H1 (cell line): ENCODE measurements at regions not wholly inside any gene's neighbourhood (a gene's known extent, or its start where the extent isn't known, plus 50 kb on each side); places are given as distances from the start of the nearest gene placed in this dataset.

Experiments used
- CTCF ChIA-PET: fragments of 300-600 bp; sonication (Branson Sonifier 250); formaldehyde crosslinking; loops from one replicate; lab custom pipeline; 2021; ENCODE audit not compliant: partially characterized antibody; lab: Charles Lee
- POLR2A ChIA-PET: fragments of 300-600 bp; sonication (Branson Sonifier 250); formaldehyde crosslinking; loops from one replicate; lab custom pipeline; 2021; ENCODE audit warnings: inconsistent platforms; ENCODE audit not compliant: partially characterized antibody; lab: Charles Lee
- DNase-seq, 2 experiments: peaks; one replicate each; pipeline versions ENCODE4 v3.0.0 to v3.0.0-alpha.2; 2010 to 2022; ENCODE audit warnings: low spot score in 2 of 2, low read depth in 1 of 2, mixed read lengths in 1 of 2
- FAIRE-seq: peaks from 2 replicates; lab custom pipeline; 2011; peaks lifted over from hg19 to GRCh38; lab: Jason Lieb, UNC
- H2AFZ ChIP-seq: 2 replicates; pipeline ENCODE4 v1.8.1; 2012; ENCODE audit warnings: low read length, inconsistent platforms
- H2AK5ac ChIP-seq: 2 replicates; pipeline ENCODE4 v1.6.1; 2013; ENCODE audit warnings: low read depth, low read length
- H2BK120ac ChIP-seq: replicated peaks from 2 replicates; pipeline ENCODE3; 2013; ENCODE audit warnings: low read depth, low read length, inconsistent platforms
- H2BK12ac ChIP-seq: 2 replicates; pipeline ENCODE4 v1.6.1; 2013; ENCODE audit warnings: low read depth, low read length
- H2BK15ac ChIP-seq: 2 replicates; pipeline ENCODE4 v1.6.1; 2013; ENCODE audit warnings: low read length
- H2BK20ac ChIP-seq: 2 replicates; pipeline ENCODE4 v1.6.1; 2013; ENCODE audit warnings: low read length
- H2BK5ac ChIP-seq: 2 replicates; pipeline ENCODE4 v1.6.1; 2013; ENCODE audit warnings: low read depth, low read length
- H3K14ac ChIP-seq: 2 replicates; pipeline ENCODE4 v1.6.1; 2013; ENCODE audit warnings: inconsistent platforms; ENCODE audit not compliant: insufficient read length
- H3K18ac ChIP-seq: 2 replicates; pipeline ENCODE4 v1.6.1; 2013; ENCODE audit warnings: low read length; ENCODE audit errors: extremely low read depth
- H3K23ac ChIP-seq: 2 replicates; pipeline ENCODE4 v1.6.1; 2013; ENCODE audit warnings: inconsistent platforms; ENCODE audit not compliant: insufficient read length
- H3K23me2 ChIP-seq: 2 replicates; pipeline ENCODE4 v1.6.1; 2013; ENCODE audit warnings: low read depth, low read length
- H3K27ac ChIP-seq: 2 replicates; pipeline ENCODE4 v1.6.1; 2011; ENCODE audit warnings: low read depth, low read length, inconsistent platforms
- H3K27me3 ChIP-seq, 4 experiments: replicated peaks in 1 of 4; 1 replicate in 1 of 4; 2 replicates in 3 of 4; pipeline versions ENCODE4 v1.6.1 to v1.8.1; 2011 to 2013; ENCODE audit warnings: low read length in 3 of 4, mild to moderate bottlenecking in 3 of 4, inconsistent platforms in 2 of 4, mixed read lengths in 2 of 4, moderate library complexity in 1 of 4; ENCODE audit not compliant: control insufficient read depth in 3 of 4, insufficient read depth in 3 of 4; ENCODE audit errors: extremely low read depth in 1 of 4
- H3K36me3 ChIP-seq, 4 experiments: 2 replicates each; pipeline versions ENCODE4 v1.6.1 to v1.8.1; 2011 to 2013; ENCODE audit warnings: mild to moderate bottlenecking in 4 of 4, low read length in 3 of 4, moderate library complexity in 2 of 4, control low read depth in 1 of 4, inconsistent platforms in 1 of 4; ENCODE audit not compliant: insufficient read depth in 4 of 4, control insufficient read depth in 2 of 4
- H3K4ac ChIP-seq: replicated peaks from 2 replicates; pipeline ENCODE3; 2013; ENCODE audit warnings: low read length, low read depth, mixed read lengths, inconsistent platforms; ENCODE audit not compliant: insufficient read length
- H3K4me1 ChIP-seq, 4 experiments: replicated peaks in 1 of 4; 1 replicate in 1 of 4; 2 replicates in 3 of 4; pipeline versions ENCODE4 v1.6.1 to v1.8.1; 2011 to 2013; ENCODE audit warnings: low read length in 3 of 4, inconsistent platforms in 2 of 4, mixed read lengths in 1 of 4; ENCODE audit not compliant: insufficient read depth in 4 of 4, control insufficient read depth in 3 of 4
- H3K4me2 ChIP-seq, 2 experiments: 2 replicates each; pipeline versions ENCODE4 v1.6.1 to v1.8.1; 2011 to 2013; ENCODE audit warnings: low read depth in 2 of 2, low read length in 2 of 2, control low read depth in 1 of 2, inconsistent platforms in 1 of 2, mild to moderate bottlenecking in 1 of 2; ENCODE audit not compliant: insufficient read depth in 1 of 2
- H3K4me3 ChIP-seq, 4 experiments: fragments of 200-600, 300-600 bp in 1 of 4; sonication (generic), shearing (Covaris generic), sonication (Bioruptor Twin) in 1 of 4; 2 replicates each; pipeline versions ENCODE4 v1.5.1 to v1.8.1; 2011 to 2016; ENCODE audit warnings: low read length in 4 of 4, low read depth in 3 of 4, control low read depth in 2 of 4, inconsistent platforms in 2 of 4, mild to moderate bottlenecking in 2 of 4, mixed read lengths in 1 of 4, moderate library complexity in 1 of 4; ENCODE audit not compliant: insufficient read depth in 2 of 4; ENCODE audit errors: extremely low read depth in 1 of 4
- H3K56ac ChIP-seq: replicated peaks from 2 replicates; pipeline ENCODE3; 2013; ENCODE audit warnings: low read depth, mild to moderate bottlenecking, mixed read lengths, low read length, inconsistent platforms; ENCODE audit not compliant: insufficient read length
- H3K79me1 ChIP-seq: 2 replicates; pipeline ENCODE4 v1.6.1; 2013; ENCODE audit warnings: low read depth, low read length, control low read depth
- H3K79me2 ChIP-seq, 2 experiments: 2 replicates each; pipeline versions ENCODE4 v1.6.1 to v1.8.1; 2012 to 2013; ENCODE audit warnings: low read length in 2 of 2, mild to moderate bottlenecking in 2 of 2, inconsistent platforms in 1 of 2; ENCODE audit not compliant: insufficient read depth in 2 of 2, control insufficient read depth in 1 of 2
- H3K9ac ChIP-seq, 4 experiments: replicated peaks in 1 of 4; 1 replicate in 1 of 4; 2 replicates in 3 of 4; pipeline versions ENCODE4 v1.6.1 to v1.8.1; 2011 to 2013; ENCODE audit warnings: low read depth in 3 of 4, low read length in 3 of 4, control low read depth in 2 of 4, mild to moderate bottlenecking in 2 of 4, moderate library complexity in 2 of 4, inconsistent platforms in 1 of 4; ENCODE audit errors: extremely low read depth in 1 of 4
- H3K9me3 ChIP-seq, 2 experiments: 2 replicates each; pipeline versions ENCODE4 v1.6.1 to v1.8.1; 2012 to 2013; ENCODE audit warnings: mild to moderate bottlenecking in 2 of 2, moderate library complexity in 2 of 2, control low read depth in 1 of 2, inconsistent platforms in 1 of 2, low read depth in 1 of 2, low read length in 1 of 2, mixed read lengths in 1 of 2; ENCODE audit not compliant: insufficient read depth in 2 of 2
- H4K20me1 ChIP-seq, 2 experiments: replicated peaks in 1 of 2; 2 replicates each; pipeline versions ENCODE3 to v1.8.1; 2011 to 2013; ENCODE audit warnings: inconsistent platforms in 2 of 2, low read length in 2 of 2, mild to moderate bottlenecking in 1 of 2; ENCODE audit not compliant: insufficient read depth in 2 of 2, control insufficient read depth in 1 of 2
- H4K5ac ChIP-seq: 2 replicates; pipeline ENCODE4 v1.6.1; 2013; ENCODE audit warnings: low read length, low read depth, mixed read lengths, inconsistent platforms; ENCODE audit not compliant: insufficient read length
- H4K8ac ChIP-seq: 2 replicates; pipeline ENCODE4 v1.8.0; 2013; ENCODE audit warnings: mild to moderate bottlenecking, moderate library complexity, low read length, inconsistent platforms; ENCODE audit not compliant: insufficient read depth; ENCODE audit errors: extremely low read depth
- H4K91ac ChIP-seq: replicated peaks from 2 replicates; pipeline ENCODE3; 2013; ENCODE audit warnings: low read length, mixed read lengths, inconsistent platforms; ENCODE audit not compliant: insufficient read length
- BACH1 ChIP-seq: IDR thresholded peaks from 2 replicates; pipeline ENCODE4 v1.6.1; 2012; ENCODE audit warnings: low read length, improper control_type of control experiment
- CREB1 ChIP-seq: IDR thresholded peaks from 2 replicates; pipeline ENCODE4 v1.6.1; 2012; ENCODE audit warnings: inconsistent platforms
- EGR1 ChIP-seq: IDR thresholded peaks from 2 replicates; pipeline ENCODE4 v1.6.1; 2011; ENCODE audit warnings: low read depth, low read length, borderline replicate concordance
- EP300 ChIP-seq, 2 experiments: IDR thresholded peaks; 1 replicate in 1 of 2; 2 replicates in 1 of 2; pipeline ENCODE4 v1.6.1; 2011 to 2012; ENCODE audit warnings: low read depth in 2 of 2, low read length in 2 of 2, mild to moderate bottlenecking in 2 of 2, borderline replicate concordance in 1 of 2, inconsistent platforms in 1 of 2, moderate library complexity in 1 of 2
- EZH2 ChIP-seq: fragments of 200-600 bp; sonication (generic); IDR thresholded peaks from 2 replicates; pipeline ENCODE4 v1.7.1; 2012; ENCODE audit warnings: low read depth, mild to moderate bottlenecking, moderate library complexity, low read length, inconsistent platforms; ENCODE audit not compliant: severe bottlenecking
- GABPA ChIP-seq: IDR thresholded peaks from 2 replicates; pipeline ENCODE4 v1.6.1; 2011; ENCODE audit warnings: mild to moderate bottlenecking, low read length, moderate library complexity, borderline replicate concordance; ENCODE audit not compliant: insufficient read depth
- HDAC2 ChIP-seq, 2 experiments: fragments of 300-600 bp in 1 of 2; sonication (generic) in 1 of 2; IDR thresholded peaks; 2 replicates each; pipeline ENCODE4 v1.6.1; 2011 to 2012; ENCODE audit warnings: low read depth in 2 of 2, low read length in 2 of 2, mild to moderate bottlenecking in 2 of 2, moderate library complexity in 2 of 2, borderline replicate concordance in 1 of 2, inconsistent platforms in 1 of 2
- NRF1 ChIP-seq: IDR thresholded peaks from 2 replicates; pipeline ENCODE4 v1.6.1; 2011; ENCODE audit warnings: mild to moderate bottlenecking, low read depth, low read length, improper control_type of control experiment
- RXRA ChIP-seq: IDR thresholded peaks from 2 replicates; pipeline ENCODE4 v1.6.1; 2011; ENCODE audit warnings: low read depth, mild to moderate bottlenecking, low read length, moderate library complexity; ENCODE audit not compliant: insufficient read depth
- SP1 ChIP-seq: IDR thresholded peaks from 2 replicates; pipeline ENCODE4 v1.6.1; 2011; ENCODE audit warnings: low read depth, low read length
- SUZ12 ChIP-seq: fragments of 200-600 bp; sonication (generic); IDR thresholded peaks from 2 replicates; pipeline ENCODE4 v1.6.1; 2012; ENCODE audit warnings: mild to moderate bottlenecking, inconsistent platforms, low read length, moderate library complexity, mixed read lengths
- TBP ChIP-seq: IDR thresholded peaks from 2 replicates; pipeline ENCODE4 v1.6.1; 2011; ENCODE audit warnings: low read depth, low read length, improper control_type of control experiment
- YY1 ChIP-seq: IDR thresholded peaks from 2 replicates; pipeline ENCODE4 v1.6.1; 2011; ENCODE audit warnings: low read depth, mild to moderate bottlenecking, low read length
- ZNF274 ChIP-seq: IDR thresholded peaks from 2 replicates; pipeline ENCODE4 v1.7.0; 2012; ENCODE audit warnings: low read length, borderline replicate concordance; ENCODE audit errors: extremely low read depth

GRCh38 chr2:67599561-67599960 lies 202.4 kb downstream of the ETAA1 start:
- no peaks in the 10 kb centered on the region for H3K23me2 ChIP-seq
- H3K9ac ChIP-seq: no peak overlapping the region
- H3K27ac ChIP-seq: no peak overlapping the region
- H3K27me3 ChIP-seq: no peaks in the 10 kb centered on the region
- no peaks in the 10 kb centered on the region for H3K9me3 ChIP-seq
- H2BK15ac ChIP-seq: no peak overlapping the region
- FAIRE-seq: no peak
- ChIA-PET CTCF (interaction anchor here (1.4 to 1.5 kb wide), 2 partner anchors 21 to 23 kb away, joined by 4 read pairs; no protein-coding TSS in a partner anchor), POLR2A (no interaction called here)
- no peak overlapping the region for H3K4ac ChIP-seq
- no peak overlapping the region for H3K18ac ChIP-seq
- H3K4me1 ChIP-seq: no peaks in the 10 kb centered on the region
- H4K5ac ChIP-seq: no peak overlapping the region
- H3K56ac ChIP-seq: no peak overlapping the region
- H3K36me3 ChIP-seq: no peaks in the 10 kb centered on the region
- H3K23ac ChIP-seq: no peak overlapping the region
- H4K91ac ChIP-seq: no peak overlapping the region
- no peak overlapping the region for H2BK5ac ChIP-seq
- H2AK5ac ChIP-seq: no peak overlapping the region
- H3K4me3 ChIP-seq: no peak overlapping the region
- no peaks in the 10 kb centered on the region for H3K79me2 ChIP-seq
- no peak overlapping the region for H3K14ac ChIP-seq
- no peak overlapping the region for H2AFZ ChIP-seq
- no peaks in the 10 kb centered on the region for H3K79me1 ChIP-seq
- no peak overlapping the region for H4K8ac ChIP-seq
- H2BK20ac ChIP-seq: no peak overlapping the region
- DNase-seq: no peak
- H3K4me2 ChIP-seq: no peak overlapping the region
- H4K20me1 ChIP-seq: no peaks in the 10 kb centered on the region
- no peak overlapping the region for H2BK12ac ChIP-seq
- TF ChIP-seq CREB1: no peak
- TF ChIP-seq YY1: no peak
- TF ChIP-seq NRF1: no peak
- no peak for TF ChIP-seq GABPA
- TF ChIP-seq SP1: no peak
- no peak for TF ChIP-seq HDAC2 (IDR thresholded peaks at IDR 0.05; ENCODE audit: borderline replicate concordance in 1 of 2, low read depth in 2 of 2, low read length in 2 of 2)
- TF ChIP-seq EGR1: no peak
- TF ChIP-seq SUZ12: no peak
- no peak for TF ChIP-seq ZNF274
- no peak for TF ChIP-seq RXRA
- TF ChIP-seq TBP: no peak
- no peak for TF ChIP-seq BACH1
- TF ChIP-seq EZH2: no peak
- no peak for TF ChIP-seq EP300 (IDR thresholded peaks at IDR 0.05; ENCODE audit: borderline replicate concordance in 1 of 2, low read depth in 2 of 2, low read length in 2 of 2)
- no peak overlapping the region for H2BK120ac ChIP-seq
